KOPT-K1 (cell line): ENCODE measurements at regions not wholly inside any gene's neighbourhood (a gene's known extent, or its start where the extent isn't known, plus 50 kb on each side); places are given as distances from the start of the nearest gene placed in this dataset.

Source experiments
- H3K27ac ChIP-seq: fragments of 200-600 bp; sonication (generic); 2 replicates; pipeline ENCODE4 v1.5.1; 2016; ENCODE audit warnings: antibody characterized with exemption, mild to moderate bottlenecking, low read depth, low read length; ENCODE audit not compliant: poor library complexity, severe bottlenecking
- H3K36me3 ChIP-seq: fragments of 200-600 bp; sonication (generic); 2 replicates; pipeline ENCODE4 v1.5.1; 2017; ENCODE audit warnings: antibody characterized with exemption, mild to moderate bottlenecking, low read length, moderate library complexity; ENCODE audit not compliant: insufficient read depth
- H3K9me3 ChIP-seq: fragments of 200-600 bp; sonication (generic); 2 replicates; pipeline ENCODE4 v1.5.1; 2017; ENCODE audit warnings: antibody characterized with exemption, low read length, mild to moderate bottlenecking; ENCODE audit not compliant: insufficient read depth, poor library complexity, severe bottlenecking

GRCh38 chr14:30484201-30484600, 74.8 kb upstream of the G2E3 start:
- no peaks in the 10 kb centered on the region for H3K9me3 ChIP-seq
- no peak overlapping the region for H3K27ac ChIP-seq
- no peaks in the 10 kb centered on the region for H3K36me3 ChIP-seq

DNA sequence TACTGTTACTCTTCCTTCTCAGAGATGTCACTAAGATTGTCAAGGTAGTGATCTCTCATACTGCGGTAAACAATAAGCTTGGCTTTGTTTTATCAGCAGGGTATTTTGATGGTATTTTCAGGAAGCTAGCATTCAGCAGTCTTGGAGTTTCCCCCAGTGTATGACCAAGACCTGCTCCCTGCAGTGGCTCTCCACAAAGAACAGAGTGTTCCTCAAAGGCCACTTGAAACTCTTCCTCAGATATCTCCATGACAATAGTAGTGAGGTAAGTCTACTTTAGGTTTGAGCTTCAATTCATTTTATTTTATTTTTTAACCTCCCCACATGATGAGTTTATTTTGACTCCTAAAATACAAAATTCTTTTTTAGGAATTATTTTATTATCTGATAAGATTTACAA, 74.0 kb upstream of the G2E3 start:
- H3K9me3 ChIP-seq, result no peaks in the 10 kb centered on the region
- no peaks in the 10 kb centered on the region for H3K36me3 ChIP-seq
- no peak overlapping the region for H3K27ac ChIP-seq

DNA sequence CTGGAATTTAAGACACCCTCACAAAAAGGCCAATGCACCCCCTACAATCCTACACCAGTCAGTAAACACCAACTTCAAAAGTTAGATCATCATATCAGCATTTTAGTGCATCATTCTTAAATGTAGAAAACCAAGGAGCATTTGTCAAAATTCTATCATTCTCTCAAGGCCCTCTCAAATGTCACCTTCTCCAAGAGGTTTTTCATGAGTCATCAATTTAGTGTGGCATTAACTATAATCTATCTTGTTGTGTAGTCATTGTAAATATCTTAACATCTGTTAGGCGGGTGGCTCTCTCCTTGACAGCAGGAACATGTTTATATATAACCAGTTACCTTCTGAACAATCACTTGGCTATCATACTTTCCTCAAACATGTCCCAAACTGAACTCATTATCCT, 62.1 kb upstream of the G2E3 start:
- Histone ChIP-seq H3K9me3 (no peaks in the 10 kb centered on the region), H3K36me3 (no peaks in the 10 kb centered on the region)

GRCh38 chr14:30499358-30499757, 59.6 kb upstream of the G2E3 start:
- Histone ChIP-seq H3K27ac (no peak overlapping the region), H3K9me3 (no peaks in the 10 kb centered on the region), H3K36me3 (no peaks in the 10 kb centered on the region)

More for the DNA sequence above, 62.1 kb upstream of the G2E3 start:
- no peak overlapping the region for H3K27ac ChIP-seq

GRCh38 chr14:30500222-30500621, 58.7 kb upstream of the G2E3 start:
- H3K36me3 ChIP-seq, result no peaks in the 10 kb centered on the region
- H3K27ac ChIP-seq, result no peak overlapping the region
- no peaks in the 10 kb centered on the region for H3K9me3 ChIP-seq

GRCh38 chr14:30507209-30507608, 51.7 kb upstream of the G2E3 start:
- Histone ChIP-seq H3K27ac (no peak overlapping the region), H3K9me3 (no peaks in the 10 kb centered on the region), H3K36me3 (no peaks in the 10 kb centered on the region)
